ENCODE measurements at regions not wholly inside any gene's neighbourhood (a gene's known extent, or its start where the extent isn't known, plus 50 kb on each side); places are given as distances from the start of the nearest gene placed in this dataset.
A peak's percentile ranks its signal among the peaks of the same experiment; 100 is the strongest.

DNA sequence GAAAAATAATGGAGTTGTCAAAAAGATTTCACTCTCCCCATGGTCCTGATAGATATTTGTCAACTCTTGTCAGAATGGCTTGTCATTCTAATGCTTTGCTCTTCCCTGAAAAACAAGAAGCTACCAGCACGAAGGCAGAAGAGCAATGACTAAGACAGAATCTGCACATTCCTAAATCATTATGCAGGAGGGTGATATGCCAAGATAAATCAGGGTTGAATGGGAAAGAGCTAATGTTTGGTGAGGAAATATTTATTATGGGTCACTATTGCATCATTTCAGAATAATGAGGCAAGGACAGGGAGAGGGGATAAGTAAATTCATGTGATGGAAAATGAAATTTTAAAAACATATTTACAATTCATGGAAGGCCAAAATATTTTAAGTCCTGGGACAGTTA lies 297.5 kb upstream of the XYLT1 start:
- H3K4me3 ChIP-seq (ENCODE audit: low read length) = no peak overlapping the region
- no peaks in the 10 kb centered on the region for H3K27me3 ChIP-seq (ENCODE audit: control insufficient read depth, insufficient read depth, low read length)
- DNase-seq (ENCODE audit: low read depth, low spot score) = no peak
- no peak overlapping the region for H3K27ac ChIP-seq (ENCODE audit: low read length)
- WGBS (ENCODE audit: insufficient coverage, insufficient read length) = no CpG with 5 or more reads among the region's 1 CpG
- no peaks in the 10 kb centered on the region for H3K9me3 ChIP-seq (ENCODE audit: control insufficient read depth, insufficient read depth, low read length)
- H3K36me3 ChIP-seq (ENCODE audit: control insufficient read depth, insufficient read depth, low read length) = no peaks in the 10 kb centered on the region
- peaks cover 1% of the 10 kb centered on the region; the same call in 1 of the 2 replicates for H3K4me1 ChIP-seq (ENCODE audit: control insufficient read depth, insufficient read depth, low read length)

DNA sequence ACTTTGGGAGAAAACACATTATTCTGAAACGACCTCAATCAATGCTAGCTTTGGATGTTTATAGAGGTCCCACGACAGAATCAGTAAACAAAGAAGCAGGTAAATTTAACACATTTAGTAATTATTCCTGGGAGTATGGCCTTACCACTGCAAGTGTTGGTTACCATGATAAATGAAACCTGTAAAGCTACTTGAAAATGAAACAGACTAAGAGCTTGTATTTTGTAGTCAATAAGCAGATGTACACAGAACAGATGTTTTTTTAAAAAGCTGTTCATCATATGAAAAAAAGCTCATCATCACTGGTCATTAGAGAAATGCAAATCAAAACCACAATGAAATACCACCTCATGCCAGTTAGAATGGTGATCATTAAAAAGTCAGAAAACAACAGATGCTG lies 295.3 kb upstream of the XYLT1 start:
- H3K27ac ChIP-seq (ENCODE audit: low read length) = no peak overlapping the region
- H3K9me3 ChIP-seq (ENCODE audit: control insufficient read depth, insufficient read depth, low read length) = no peaks in the 10 kb centered on the region
- H3K27me3 ChIP-seq (ENCODE audit: control insufficient read depth, insufficient read depth, low read length) = no peaks in the 10 kb centered on the region
- H3K36me3 ChIP-seq (ENCODE audit: control insufficient read depth, insufficient read depth, low read length) = no peaks in the 10 kb centered on the region
- no CpG with 5 or more reads among the region's 2 CpGs for WGBS (ENCODE audit: insufficient coverage, insufficient read length)
- no peak overlapping the region for H3K4me3 ChIP-seq (ENCODE audit: low read length)
- H3K4me1 ChIP-seq (ENCODE audit: control insufficient read depth, insufficient read depth, low read length) = peaks cover 1% of the 10 kb centered on the region; the same call in 1 of the 2 replicates
- DNase-seq (ENCODE audit: low read depth, low spot score) = no peak

DNA sequence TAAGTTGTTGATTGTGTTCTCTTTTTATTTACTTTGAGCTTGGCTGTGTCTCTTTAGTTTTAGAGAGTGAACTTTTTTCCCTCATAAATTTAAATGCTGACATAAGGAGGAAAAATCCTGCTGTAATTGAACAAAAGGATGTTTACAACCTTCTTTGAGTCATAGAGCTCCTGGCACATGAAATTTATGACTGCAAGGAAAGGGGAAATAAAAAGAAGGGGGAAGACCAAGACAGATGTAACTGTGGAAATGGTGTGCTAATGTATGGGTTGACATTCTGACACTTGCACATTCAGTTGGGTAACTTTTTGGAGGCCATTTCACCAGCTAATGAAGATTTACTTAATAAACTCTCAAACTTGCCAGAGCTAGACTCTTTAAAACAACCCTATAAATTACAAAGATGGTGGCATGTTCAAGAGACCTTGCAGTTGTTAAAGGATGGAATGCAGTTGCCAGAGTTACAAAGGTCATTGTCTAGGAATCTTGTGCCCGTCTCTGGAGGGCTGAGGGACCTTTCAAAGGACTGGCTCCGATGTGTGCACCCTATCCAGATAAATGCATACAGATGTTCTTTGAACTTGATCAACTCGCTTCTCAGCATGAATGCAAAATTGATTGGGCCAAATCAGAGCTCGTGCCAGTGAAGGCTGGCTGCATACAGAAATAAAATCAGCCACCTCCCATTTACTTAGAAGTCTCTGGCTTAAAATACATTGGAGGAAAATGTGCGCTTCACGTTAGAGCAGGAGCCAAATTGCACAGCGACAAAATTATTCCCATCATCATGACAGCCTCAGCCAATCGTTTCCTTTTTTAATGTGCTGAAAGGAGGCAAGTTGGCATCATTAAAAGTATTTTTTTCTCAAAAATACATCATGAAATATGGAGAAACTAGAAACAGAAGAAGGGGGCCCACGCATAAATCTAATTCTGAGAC lies 289.0 kb upstream of the XYLT1 start:
- no peaks in the 10 kb centered on the region for H3K27me3 ChIP-seq (ENCODE audit: control insufficient read depth, insufficient read depth, low read length)
- no peak overlapping the region for H3K27ac ChIP-seq (ENCODE audit: low read length)
- H3K36me3 ChIP-seq (ENCODE audit: control insufficient read depth, insufficient read depth, low read length) = no peaks in the 10 kb centered on the region
- H3K4me3 ChIP-seq (ENCODE audit: low read length) = no peak overlapping the region
- no CpG with 5 or more reads among the region's 9 CpGs for WGBS (ENCODE audit: insufficient coverage, insufficient read length)
- H3K4me1 ChIP-seq (ENCODE audit: control insufficient read depth, insufficient read depth, low read length) = peaks cover 5% of the 10 kb centered on the region; the same call in 1 of the 2 replicates
- DNase-seq (ENCODE audit: low read depth, low spot score) = no peak
- no peaks in the 10 kb centered on the region for H3K9me3 ChIP-seq (ENCODE audit: control insufficient read depth, insufficient read depth, low read length)

DNA sequence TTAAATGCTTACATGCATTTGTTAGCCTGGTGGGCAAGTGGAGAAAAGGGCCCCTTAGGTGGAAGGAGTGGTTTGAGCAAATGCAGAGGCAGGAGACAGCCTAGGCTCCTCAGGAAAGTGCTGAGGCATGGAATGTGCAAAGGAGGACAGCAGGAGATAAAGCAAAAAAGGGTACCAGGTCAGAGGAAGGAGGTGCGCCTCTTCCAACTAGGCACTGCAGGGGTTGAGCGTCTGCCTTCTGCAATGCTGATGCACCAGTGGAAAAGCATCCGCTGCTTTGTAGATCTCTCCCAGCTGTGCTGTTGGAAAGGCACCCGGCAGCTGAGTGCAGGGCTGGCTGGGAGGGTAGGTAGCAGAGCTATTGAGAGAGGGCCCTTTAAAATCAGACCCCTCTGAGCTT lies 287.0 kb upstream of the XYLT1 start:
- H3K36me3 ChIP-seq (ENCODE audit: control insufficient read depth, insufficient read depth, low read length) = no peaks in the 10 kb centered on the region
- no peaks in the 10 kb centered on the region for H3K27me3 ChIP-seq (ENCODE audit: control insufficient read depth, insufficient read depth, low read length)
- H3K27ac ChIP-seq (ENCODE audit: low read length) = peak overlapping the region; percentile 57
- WGBS (ENCODE audit: insufficient coverage, insufficient read length) = no CpG with 5 or more reads among the region's 4 CpGs
- H3K4me3 ChIP-seq (ENCODE audit: low read length) = no peak overlapping the region
- peaks cover 5% of the 10 kb centered on the region; the same call in 1 of the 2 replicates for H3K4me1 ChIP-seq (ENCODE audit: control insufficient read depth, insufficient read depth, low read length)
- DNase-seq (ENCODE audit: low read depth, low spot score) = peak; percentile 70
- no peaks in the 10 kb centered on the region for H3K9me3 ChIP-seq (ENCODE audit: control insufficient read depth, insufficient read depth, low read length)

DNA sequence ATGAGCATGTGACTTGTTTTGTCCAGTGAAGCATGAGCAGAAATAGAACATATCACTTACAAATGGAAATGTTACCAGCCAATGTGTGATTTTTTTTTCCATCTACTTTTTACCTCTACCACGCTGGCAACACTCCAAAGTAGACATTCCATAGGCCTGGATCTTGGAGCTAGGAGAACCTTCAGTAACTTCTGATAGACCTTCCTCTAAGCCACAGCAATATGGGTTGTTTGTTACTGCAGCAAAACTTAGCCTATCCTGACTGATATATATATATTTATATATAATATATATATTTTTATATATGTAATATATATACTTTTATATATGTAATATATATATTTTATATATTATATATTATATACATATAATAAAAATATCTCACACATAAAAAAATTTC lies 284.4 kb upstream of the XYLT1 start:
- H3K4me1 ChIP-seq (ENCODE audit: control insufficient read depth, insufficient read depth, low read length) = peaks cover 5% of the 10 kb centered on the region; the same call in 1 of the 2 replicates
- WGBS (ENCODE audit: insufficient coverage, insufficient read length) = no CpG with 5 or more reads among the region's 1 CpG

DNA sequence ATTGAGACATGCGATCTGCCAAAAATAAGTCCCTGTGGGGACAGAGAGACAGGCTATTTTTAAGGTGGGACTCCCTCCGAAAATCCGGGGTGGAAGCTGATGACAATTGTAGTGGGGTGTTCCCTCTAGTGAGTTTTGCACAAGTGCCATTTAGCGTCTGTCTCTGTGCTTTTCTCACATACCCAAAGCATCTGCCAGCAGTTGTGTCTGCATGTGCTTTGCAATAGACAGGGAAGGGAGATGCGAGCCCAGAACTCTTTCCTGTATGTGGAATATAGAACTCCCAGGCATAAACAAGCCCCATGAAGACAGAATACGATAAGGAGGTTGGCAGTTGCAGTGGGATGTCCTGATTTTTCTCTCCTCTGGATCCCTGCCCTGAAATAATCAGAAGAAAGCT lies 282.7 kb upstream of the XYLT1 start:
- no peak for DNase-seq (ENCODE audit: low read depth, low spot score)
- Histone ChIP-seq H3K9me3 (ENCODE audit: control insufficient read depth, insufficient read depth, low read length) (no peaks in the 10 kb centered on the region), H3K27ac (ENCODE audit: low read length) (no peak overlapping the region), H3K4me3 (ENCODE audit: low read length) (no peak overlapping the region), H3K4me1 (ENCODE audit: control insufficient read depth, insufficient read depth, low read length) (peaks cover 4% of the 10 kb centered on the region; the same call in 1 of the 2 replicates), H3K36me3 (ENCODE audit: control insufficient read depth, insufficient read depth, low read length) (no peaks in the 10 kb centered on the region), H3K27me3 (ENCODE audit: control insufficient read depth, insufficient read depth, low read length) (no peaks in the 10 kb centered on the region)
- no CpG with 5 or more reads among the region's 6 CpGs for WGBS (ENCODE audit: insufficient coverage, insufficient read length)

More for the DNA sequence above, 284.4 kb upstream of the XYLT1 start:
- no peaks in the 10 kb centered on the region for H3K9me3 ChIP-seq (ENCODE audit: control insufficient read depth, insufficient read depth, low read length)
- H3K27me3 ChIP-seq (ENCODE audit: control insufficient read depth, insufficient read depth, low read length) = no peaks in the 10 kb centered on the region
- no peak overlapping the region for H3K27ac ChIP-seq (ENCODE audit: low read length)
- no peaks in the 10 kb centered on the region for H3K36me3 ChIP-seq (ENCODE audit: control insufficient read depth, insufficient read depth, low read length)
- no peak overlapping the region for H3K4me3 ChIP-seq (ENCODE audit: low read length)
- DNase-seq (ENCODE audit: low read depth, low spot score) = no peak

DNA sequence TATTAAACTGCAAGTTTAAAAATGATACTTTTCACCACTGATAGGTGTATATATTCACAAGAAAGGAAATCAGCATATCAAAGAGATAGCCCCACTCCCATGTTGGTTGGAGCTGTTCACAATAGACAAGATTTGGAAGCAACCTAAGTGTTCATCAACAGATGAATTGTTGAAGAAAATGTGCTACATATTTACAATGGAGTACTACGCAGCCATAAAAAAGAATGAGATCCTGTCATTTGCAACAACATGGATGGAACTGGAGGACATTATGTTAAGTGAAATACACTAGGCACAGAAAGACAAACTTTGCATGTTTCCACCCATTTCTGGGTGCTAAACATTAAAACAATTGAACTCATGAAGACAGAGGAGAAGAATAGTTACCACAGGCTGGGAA lies 278.9 kb upstream of the XYLT1 start:
- no peak for DNase-seq (ENCODE audit: low read depth, low spot score)
- Histone ChIP-seq H3K4me3 (ENCODE audit: low read length) (no peak overlapping the region), H3K9me3 (ENCODE audit: control insufficient read depth, insufficient read depth, low read length) (no peaks in the 10 kb centered on the region), H3K27ac (ENCODE audit: low read length) (no peak overlapping the region), H3K4me1 (ENCODE audit: control insufficient read depth, insufficient read depth, low read length) (peaks cover under 1% of the 10 kb centered on the region; the same call in 1 of the 2 replicates), H3K27me3 (ENCODE audit: control insufficient read depth, insufficient read depth, low read length) (no peaks in the 10 kb centered on the region), H3K36me3 (ENCODE audit: control insufficient read depth, insufficient read depth, low read length) (no peaks in the 10 kb centered on the region)
- no CpG with 5 or more reads among the region's 1 CpG for WGBS (ENCODE audit: insufficient coverage, insufficient read length)

DNA sequence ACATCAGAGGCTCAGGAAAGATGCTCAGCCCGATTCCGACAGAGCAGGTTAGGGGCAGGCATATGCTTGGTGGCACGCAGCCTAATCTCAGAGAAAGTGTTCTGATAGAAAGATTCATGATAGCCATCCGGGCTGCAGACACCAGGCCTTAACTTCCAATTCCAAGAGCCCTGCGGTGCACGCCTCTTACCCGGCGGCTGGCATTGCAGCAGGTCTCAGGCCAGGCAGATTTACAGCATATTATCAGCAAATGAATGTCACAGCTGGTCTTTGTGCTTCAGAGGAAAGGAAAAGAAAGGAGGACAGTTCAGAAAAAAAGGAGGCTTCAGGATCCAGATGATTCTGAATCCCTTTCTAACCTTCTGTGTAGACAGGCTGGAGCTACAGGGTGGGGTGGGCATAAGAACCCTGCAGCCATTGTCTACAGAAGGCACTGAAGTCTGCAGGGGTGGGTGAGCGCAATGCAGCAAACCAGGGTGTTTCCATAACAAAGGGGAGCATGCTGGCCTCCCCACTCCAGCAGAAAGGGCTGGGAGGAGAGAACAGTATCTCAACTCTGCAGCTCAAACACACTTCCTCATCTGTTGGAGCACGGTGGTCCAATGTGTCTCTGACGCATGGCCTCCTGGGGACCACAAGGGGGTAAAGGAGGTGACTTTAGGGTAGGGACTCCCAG lies 277.4 kb upstream of the XYLT1 start:
- H3K27me3 ChIP-seq (ENCODE audit: control insufficient read depth, insufficient read depth, low read length) = no peaks in the 10 kb centered on the region
- H3K36me3 ChIP-seq (ENCODE audit: control insufficient read depth, insufficient read depth, low read length) = no peaks in the 10 kb centered on the region
- peaks cover 2% of the 10 kb centered on the region; the same call in 1 of the 2 replicates for H3K4me1 ChIP-seq (ENCODE audit: control insufficient read depth, insufficient read depth, low read length)
- WGBS (ENCODE audit: insufficient coverage, insufficient read length) = no CpG with 5 or more reads among the region's 11 CpGs
- no peaks in the 10 kb centered on the region for H3K9me3 ChIP-seq (ENCODE audit: control insufficient read depth, insufficient read depth, low read length)
- peak; percentile 33 for DNase-seq (ENCODE audit: low read depth, low spot score)
- no peak overlapping the region for H3K4me3 ChIP-seq (ENCODE audit: low read length)
- no peak overlapping the region for H3K27ac ChIP-seq (ENCODE audit: low read length)

DNA sequence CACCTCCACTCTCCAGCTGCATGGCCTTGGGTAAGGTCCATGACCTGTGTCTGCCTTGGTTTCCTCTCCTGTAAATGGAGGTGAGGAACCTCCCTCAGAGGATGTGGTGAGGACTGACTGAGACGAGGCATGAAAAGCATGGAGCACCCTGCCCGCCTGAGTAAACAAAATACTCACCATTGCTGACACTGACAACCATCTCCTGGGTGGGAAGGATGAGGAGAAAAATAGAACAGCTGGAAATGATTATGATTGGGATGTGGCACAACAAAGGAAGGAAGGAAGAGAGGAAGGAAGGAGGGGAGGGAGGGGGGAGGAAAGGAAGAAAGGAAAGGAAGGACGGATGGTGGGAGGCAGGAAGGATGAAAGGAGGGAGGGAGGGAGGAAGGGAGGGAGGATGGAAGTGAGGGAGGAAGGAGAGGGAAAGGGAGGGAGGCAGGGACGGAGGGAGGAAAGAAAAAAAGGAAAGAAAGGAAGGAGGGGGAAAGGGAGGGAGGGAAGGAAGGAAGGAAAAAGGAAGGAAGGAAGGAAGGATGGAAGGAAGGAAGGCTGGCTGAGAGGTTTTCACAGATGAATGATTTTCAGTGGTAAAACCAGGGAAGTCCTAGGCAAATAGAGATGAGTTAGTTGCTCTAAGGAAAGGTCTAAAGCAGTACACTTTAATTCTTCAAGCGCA lies 276.5 kb upstream of the XYLT1 start:
- peaks cover 2% of the 10 kb centered on the region; the same call in 1 of the 2 replicates for H3K4me1 ChIP-seq (ENCODE audit: control insufficient read depth, insufficient read depth, low read length)
- H3K4me3 ChIP-seq (ENCODE audit: low read length) = no peak overlapping the region

DNA sequence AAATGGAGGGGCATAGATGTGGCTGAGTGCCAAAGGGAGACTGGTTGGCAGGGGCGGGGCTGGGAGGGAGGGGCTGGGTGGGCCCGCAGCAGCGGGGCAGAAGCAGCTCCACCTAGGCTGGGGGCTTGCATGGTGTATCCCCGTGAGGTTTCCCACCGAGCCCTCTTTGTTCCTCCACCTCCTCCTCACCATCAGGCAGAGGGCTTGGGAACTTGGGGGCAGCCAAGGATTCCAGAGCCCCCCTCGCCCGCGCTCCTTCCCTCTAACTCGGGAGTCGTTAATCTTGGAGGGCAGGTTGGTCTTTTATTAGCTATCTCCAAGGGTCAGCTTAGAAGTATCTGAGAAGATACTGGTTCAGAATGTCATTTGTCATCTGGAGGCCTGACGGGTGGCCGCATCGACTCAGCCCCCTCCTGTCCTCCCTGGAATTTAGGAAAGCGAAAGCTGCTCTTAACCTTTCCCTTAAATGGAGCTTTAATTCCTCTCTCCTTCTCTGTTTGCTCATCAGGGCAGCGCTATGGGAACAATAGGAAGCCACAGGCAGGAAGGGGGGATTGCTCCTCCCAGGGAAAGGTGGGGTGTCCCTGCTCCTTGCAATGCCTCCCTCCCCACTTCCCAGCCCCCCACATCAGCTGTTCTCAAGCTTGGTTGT lies 274.3 kb upstream of the XYLT1 start:
- Histone ChIP-seq H3K27ac (ENCODE audit: low read length) (no peak overlapping the region), H3K27me3 (ENCODE audit: control insufficient read depth, insufficient read depth, low read length) (no peaks in the 10 kb centered on the region), H3K4me1 (ENCODE audit: control insufficient read depth, insufficient read depth, low read length) (peaks cover 2% of the 10 kb centered on the region; the same call in 1 of the 2 replicates), H3K9me3 (ENCODE audit: control insufficient read depth, insufficient read depth, low read length) (no peaks in the 10 kb centered on the region), H3K4me3 (ENCODE audit: low read length) (no peak overlapping the region), H3K36me3 (ENCODE audit: control insufficient read depth, insufficient read depth, low read length) (no peaks in the 10 kb centered on the region)
- DNase-seq (ENCODE audit: low read depth, low spot score) = peak; percentile 35
- WGBS (ENCODE audit: insufficient coverage, insufficient read length) = no CpG with 5 or more reads among the region's 15 CpGs

More for the DNA sequence above, 276.5 kb upstream of the XYLT1 start:
- H3K36me3 ChIP-seq (ENCODE audit: control insufficient read depth, insufficient read depth, low read length) = no peaks in the 10 kb centered on the region
- H3K9me3 ChIP-seq (ENCODE audit: control insufficient read depth, insufficient read depth, low read length) = no peaks in the 10 kb centered on the region
- DNase-seq (ENCODE audit: low read depth, low spot score) = no peak
- 100% methylated on average over 1 of the region's 5 CpGs for WGBS (ENCODE audit: insufficient coverage, insufficient read length)
- H3K27ac ChIP-seq (ENCODE audit: low read length) = no peak overlapping the region
- H3K27me3 ChIP-seq (ENCODE audit: control insufficient read depth, insufficient read depth, low read length) = no peaks in the 10 kb centered on the region
